Naive thymus-derived CD4-positive, alpha-beta T cell (primary cell): ENCODE measurements at regions not wholly inside any gene's neighbourhood (a gene's known extent, or its start where the extent isn't known, plus 50 kb on each side); places are given as distances from the start of the nearest gene placed in this dataset.

Experiments
- ATAC-seq: fragments of 150-1000 bp; cut with Tn5 transposase; 2 replicates; pipeline ENCODE4 v1.10.0; 2021; ENCODE audit warnings: mild to moderate bottlenecking, moderate library complexity
- CTCF ChIA-PET: fragments of 350-600 bp; sonication (Branson Sonifier 250); formaldehyde crosslinking; loops from one replicate; lab custom pipeline; 2021; ENCODE audit warnings: antibody characterized with exemption; lab: Charles Lee
- POLR2A ChIA-PET: fragments of 350-600 bp; sonication (Branson Sonifier 250); formaldehyde crosslinking; loops from one replicate; lab custom pipeline; 2021; ENCODE audit warnings: antibody characterized with exemption, inconsistent platforms; lab: Charles Lee
- DNase-seq, 9 donors: peaks; one replicate each; pipeline versions ENCODE4 v3.0.0 to v3.0.0-alpha.2; 2020 to 2022; ENCODE audit warnings: mixed read lengths in 1 of 9
- H3K27ac ChIP-seq: one replicate; pipeline ENCODE4 v1.7.0; 2013; ENCODE audit warnings: mild to moderate bottlenecking, low read depth, low read length, moderate library complexity
- H3K27me3 ChIP-seq, 2 donors: one replicate each; pipeline ENCODE4 v1.7.0; 2013; ENCODE audit warnings: low read length in 2 of 2, mild to moderate bottlenecking in 2 of 2, moderate library complexity in 2 of 2; ENCODE audit not compliant: control insufficient read depth in 2 of 2, insufficient read depth in 2 of 2
- H3K36me3 ChIP-seq, 3 experiments: 1 replicate in 2 of 3; 2 replicates in 1 of 3; pipeline ENCODE4 v1.7.0; 2013; ENCODE audit warnings: low read length in 3 of 3, mild to moderate bottlenecking in 3 of 3, moderate library complexity in 1 of 3; ENCODE audit not compliant: insufficient read depth in 3 of 3, control insufficient read depth in 2 of 3
- H3K4me1 ChIP-seq, 2 donors: one replicate each; pipeline ENCODE4 v1.7.0; 2013; ENCODE audit warnings: low read length in 2 of 2, mild to moderate bottlenecking in 2 of 2, moderate library complexity in 1 of 2; ENCODE audit not compliant: control insufficient read depth in 2 of 2, insufficient read depth in 2 of 2
- H3K4me3 ChIP-seq: 2 replicates; pipeline ENCODE4 v1.7.0; 2013; ENCODE audit warnings: mild to moderate bottlenecking, low read length
- H3K9me3 ChIP-seq, 3 experiments: 1 replicate in 2 of 3; 2 replicates in 1 of 3; pipeline ENCODE4 v1.7.0; 2013; ENCODE audit warnings: low read length in 3 of 3; ENCODE audit not compliant: control insufficient read depth in 2 of 3
- H3K27ac Mint-ChIP-seq, 9 donors: one replicate each; pipeline ENCODE4 v1.8.0; 2020 to 2022; ENCODE audit warnings: mixed read lengths in 9 of 9, mild to moderate bottlenecking in 8 of 9, moderate library complexity in 5 of 9, inconsistent platforms in 2 of 9
- H3K27me3 Mint-ChIP-seq, 5 donors: one replicate each; pipeline ENCODE4 v1.8.0; 2021 to 2022; ENCODE audit warnings: mixed read lengths in 5 of 5, mild to moderate bottlenecking in 1 of 5
- H3K36me3 Mint-ChIP-seq, 5 donors: one replicate each; pipeline ENCODE4 v1.8.0; 2020 to 2022; ENCODE audit warnings: mixed read lengths in 5 of 5, mild to moderate bottlenecking in 3 of 5, inconsistent platforms in 1 of 5
- H3K4me1 Mint-ChIP-seq, 7 donors: one replicate each; pipeline ENCODE4 v1.8.0; 2020 to 2022; ENCODE audit warnings: mixed read lengths in 7 of 7, mild to moderate bottlenecking in 3 of 7, inconsistent platforms in 1 of 7
- H3K4me3 Mint-ChIP-seq, 10 donors: one replicate each; pipeline ENCODE4 v1.8.0; 2020 to 2022; ENCODE audit warnings: mild to moderate bottlenecking in 10 of 10, mixed read lengths in 10 of 10, moderate library complexity in 6 of 10, inconsistent platforms in 2 of 10
- H3K9me3 Mint-ChIP-seq, 11 donors: one replicate each; pipeline ENCODE4 v1.8.0; 2020 to 2022; ENCODE audit warnings: mixed read lengths in 11 of 11, mild to moderate bottlenecking in 4 of 11, inconsistent platforms in 1 of 11, moderate library complexity in 1 of 11
- intact Hi-C, 2 donors: fragments of 100-400 bp; cut with micrococcal nuclease; formaldehyde crosslinking; loops; one replicate each; pipeline ENCODE4 v1.15.1; 2023

GRCh38 chr11:130707217-130707616 lies 209.1 kb downstream of the SNX19 start:
- peaks cover 2 to 26% (median 19%) of the 10 kb centered on the region in 5 donors for H3K27me3 Mint-ChIP-seq
- peaks cover 0 to 10% (median 0%) of the 10 kb centered on the region in 11 donors for H3K9me3 Mint-ChIP-seq
- Histone ChIP-seq H3K27ac (no peak overlapping the region), H3K36me3 (no peaks in the 10 kb centered on the region), H3K9me3 (no peaks in the 10 kb centered on the region), H3K4me1 (no peaks in the 10 kb centered on the region), H3K27me3 (peaks cover 0 to 3% of the 10 kb centered on the region in 2 donors), H3K4me3 (no peak overlapping the region)
- H3K36me3 Mint-ChIP-seq, result no peaks in the 10 kb centered on the region
- H3K27ac Mint-ChIP-seq, result no peak overlapping the region
- intact Hi-C loops, result no loop called here
- H3K4me1 Mint-ChIP-seq, result no peaks in the 10 kb centered on the region
- ATAC-seq, result no peak
- ChIA-PET POLR2A (no interaction called here), CTCF (no interaction called here)
- DNase-seq, result no peak
- no peak overlapping the region for H3K4me3 Mint-ChIP-seq

DNA sequence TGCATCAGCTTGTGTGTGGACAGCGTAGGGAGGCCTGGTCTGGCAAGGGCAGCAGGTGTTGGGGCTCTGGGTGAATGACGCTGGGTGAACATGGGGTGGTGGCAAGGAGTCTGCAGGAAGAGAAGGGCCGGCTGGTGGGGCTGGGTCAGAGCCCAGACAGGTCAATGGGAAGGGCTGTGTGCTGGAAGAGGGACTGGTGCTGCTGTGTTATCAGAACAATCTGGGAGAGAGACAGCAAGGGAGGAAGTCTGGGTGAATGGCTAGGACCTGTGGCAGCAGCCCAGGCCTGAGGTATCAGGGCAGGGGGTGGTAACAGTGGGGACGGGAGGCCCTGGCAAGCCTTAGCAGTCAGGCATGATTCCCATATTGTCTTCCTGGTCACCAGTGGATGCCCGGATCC lies 206.7 kb downstream of the SNX19 start:
- DNase-seq (no peak), ATAC-seq (no peak)
- no peaks in the 10 kb centered on the region for H3K36me3 ChIP-seq
- Mint-ChIP-seq H3K36me3 (no peaks in the 10 kb centered on the region), H3K9me3 (no peaks in the 10 kb centered on the region), H3K4me1 (no peaks in the 10 kb centered on the region), H3K27me3 (peaks cover 2 to 20% (median 16%) of the 10 kb centered on the region in 5 donors), H3K4me3 (no peak overlapping the region), H3K27ac (no peak overlapping the region)
- H3K27ac ChIP-seq, result no peak overlapping the region
- ChIA-PET POLR2A (no interaction called here), CTCF (no interaction called here)
- H3K4me3 ChIP-seq, result no peak overlapping the region
- no peaks in the 10 kb centered on the region for H3K9me3 ChIP-seq
- H3K27me3 ChIP-seq, result peaks cover 0 to 3% of the 10 kb centered on the region in 2 donors
- intact Hi-C loops, result no loop called here
- H3K4me1 ChIP-seq, result no peaks in the 10 kb centered on the region

DNA sequence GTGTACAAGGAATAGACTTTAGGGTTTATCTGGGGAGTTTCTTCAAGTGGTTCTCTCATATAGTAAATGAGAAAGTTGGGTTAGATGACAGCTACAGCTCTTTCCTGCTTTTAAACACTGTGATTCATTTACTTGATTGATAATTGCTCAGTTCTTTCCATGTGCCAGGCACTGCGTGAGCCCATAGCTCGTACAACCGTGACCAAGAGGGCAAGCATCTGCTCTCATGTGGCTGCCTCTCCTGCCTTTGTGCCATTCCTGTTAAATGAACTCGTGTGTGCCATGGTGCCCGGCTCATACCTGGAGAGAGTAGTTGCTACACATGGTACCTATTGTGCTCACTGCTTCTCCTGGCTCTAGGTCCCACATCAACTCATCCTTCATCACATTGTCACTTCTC lies 206.3 kb downstream of the SNX19 start:
- no peaks in the 10 kb centered on the region for H3K9me3 Mint-ChIP-seq

DNA sequence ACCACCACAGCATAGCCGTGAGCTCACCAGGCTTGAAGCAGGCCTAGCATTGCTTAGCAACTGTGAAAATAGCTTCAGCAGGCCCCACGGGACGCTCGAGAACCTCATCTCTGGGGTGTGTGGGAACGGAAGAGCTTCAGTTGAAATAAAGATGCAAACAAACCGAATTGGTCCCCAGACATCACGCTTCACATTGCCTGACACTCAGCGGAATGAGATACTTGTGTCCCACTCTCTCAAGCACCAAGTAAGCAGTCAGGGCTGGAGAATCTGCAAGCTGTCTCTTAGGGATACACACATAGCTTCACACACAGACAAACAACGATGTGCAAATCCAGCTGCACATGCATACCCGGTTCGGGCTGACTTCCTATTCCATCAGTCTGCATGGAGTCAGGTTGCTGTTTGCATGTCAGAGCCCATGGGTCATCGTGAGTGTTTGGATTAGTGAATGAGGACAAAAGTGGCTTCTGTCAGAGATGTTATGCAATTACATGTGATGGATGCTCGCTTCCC lies 205.7 kb downstream of the SNX19 start:
- no peaks in the 10 kb centered on the region for H3K4me1 Mint-ChIP-seq
- DNase-seq, result no peak
- intact Hi-C loops, result no loop called here

More for the DNA sequence above, 206.3 kb downstream of the SNX19 start:
- intact Hi-C loops, result no loop called here
- Mint-ChIP-seq H3K27me3 (peaks cover 2 to 20% (median 16%) of the 10 kb centered on the region in 5 donors), H3K27ac (no peak overlapping the region), H3K4me3 (no peak overlapping the region), H3K36me3 (no peaks in the 10 kb centered on the region), H3K4me1 (no peaks in the 10 kb centered on the region)
- Histone ChIP-seq H3K36me3 (no peaks in the 10 kb centered on the region), H3K27ac (no peak overlapping the region), H3K27me3 (peaks cover 0 to 3% of the 10 kb centered on the region in 2 donors), H3K4me1 (no peaks in the 10 kb centered on the region), H3K9me3 (no peaks in the 10 kb centered on the region), H3K4me3 (no peak overlapping the region)
- POLR2A ChIA-PET, result no interaction called here
- CTCF ChIA-PET, result no interaction called here
- ATAC-seq (no peak), DNase-seq (no peak)

GRCh38 chr11:130711193-130711592 lies 205.1 kb downstream of the SNX19 start:
- H3K4me1 ChIP-seq, result no peaks in the 10 kb centered on the region
- H3K27ac ChIP-seq, result no peak overlapping the region
- ChIA-PET CTCF (no interaction called here), POLR2A (no interaction called here)
- Mint-ChIP-seq H3K27ac (no peak overlapping the region), H3K4me3 (no peak overlapping the region), H3K9me3 (no peaks in the 10 kb centered on the region), H3K27me3 (peaks cover 3 to 11% (median 10%) of the 10 kb centered on the region in 5 donors), H3K36me3 (no peaks in the 10 kb centered on the region), H3K4me1 (no peaks in the 10 kb centered on the region)
- no peak overlapping the region for H3K4me3 ChIP-seq
- no peaks in the 10 kb centered on the region for H3K36me3 ChIP-seq
- no peaks in the 10 kb centered on the region for H3K9me3 ChIP-seq
- ATAC-seq (no peak), DNase-seq (no peak)
- H3K27me3 ChIP-seq, result peaks cover 0 to 3% of the 10 kb centered on the region in 2 donors
- intact Hi-C loops, result no loop called here

More for the DNA sequence above, 205.7 kb downstream of the SNX19 start:
- H3K4me3 Mint-ChIP-seq, result no peak overlapping the region
- Histone ChIP-seq H3K36me3 (no peaks in the 10 kb centered on the region), H3K4me3 (no peak overlapping the region), H3K27me3 (peaks cover 0 to 3% of the 10 kb centered on the region in 2 donors), H3K9me3 (no peaks in the 10 kb centered on the region), H3K27ac (no peak overlapping the region), H3K4me1 (no peaks in the 10 kb centered on the region)
- no peak for ATAC-seq
- ChIA-PET POLR2A (no interaction called here), CTCF (no interaction called here)
- H3K36me3 Mint-ChIP-seq, result no peaks in the 10 kb centered on the region
- no peak overlapping the region for H3K27ac Mint-ChIP-seq
- no peaks in the 10 kb centered on the region for H3K9me3 Mint-ChIP-seq
- H3K27me3 Mint-ChIP-seq, result peaks cover 3 to 16% (median 15%) of the 10 kb centered on the region in 5 donors

DNA sequence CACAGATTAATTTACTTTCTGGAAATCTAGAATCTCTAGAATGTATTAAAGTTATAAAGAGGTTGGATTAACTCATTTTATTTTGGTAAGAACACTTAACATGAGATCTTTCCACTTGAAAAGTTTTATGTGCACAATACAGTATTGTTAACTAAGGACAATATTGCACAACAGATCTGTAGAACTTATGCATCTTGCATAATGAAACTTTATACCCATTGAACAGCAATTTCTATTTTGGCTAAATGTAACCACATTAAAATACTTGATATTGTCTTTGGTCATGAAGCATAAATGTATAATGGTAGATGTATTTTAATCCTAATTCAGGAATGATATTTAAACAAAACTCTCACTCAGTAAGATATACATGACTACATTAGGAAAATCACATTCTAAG lies 203.8 kb downstream of the SNX19 start:
- H3K27ac Mint-ChIP-seq, result no peak overlapping the region
- ATAC-seq (no peak), DNase-seq (no peak)
- Histone ChIP-seq H3K4me3 (no peak overlapping the region), H3K27ac (no peak overlapping the region), H3K36me3 (no peaks in the 10 kb centered on the region), H3K4me1 (no peaks in the 10 kb centered on the region), H3K9me3 (no peaks in the 10 kb centered on the region), H3K27me3 (peaks cover 0 to under 1% of the 10 kb centered on the region in 2 donors)
- intact Hi-C loops, result no loop called here
- ChIA-PET POLR2A (no interaction called here), CTCF (no interaction called here)
- H3K4me3 Mint-ChIP-seq, result no peak overlapping the region
- no peaks in the 10 kb centered on the region for H3K36me3 Mint-ChIP-seq
- H3K27me3 Mint-ChIP-seq, result peaks cover 3 to 12% (median 11%) of the 10 kb centered on the region in 5 donors
- no peaks in the 10 kb centered on the region for H3K4me1 Mint-ChIP-seq
- H3K9me3 Mint-ChIP-seq, result no peaks in the 10 kb centered on the region

GRCh38 chr11:130715085-130715876 lies 201.0 kb downstream of the SNX19 start:
- DNase-seq, result no peak
- ChIA-PET CTCF (no interaction called here), POLR2A (no interaction called here)
- ATAC-seq, result no peak
- no peaks in the 10 kb centered on the region for H3K36me3 ChIP-seq
- H3K9me3 ChIP-seq, result no peaks in the 10 kb centered on the region
- Mint-ChIP-seq H3K27ac (no peak overlapping the region), H3K9me3 (peaks cover 0 to 2% (median 0%) of the 10 kb centered on the region in 11 donors), H3K36me3 (no peaks in the 10 kb centered on the region), H3K4me3 (no peak overlapping the region), H3K27me3 (peaks cover 2 to 16% (median 12%) of the 10 kb centered on the region in 5 donors), H3K4me1 (no peaks in the 10 kb centered on the region)
- H3K27ac ChIP-seq, result no peak overlapping the region
- H3K4me3 ChIP-seq, result no peak overlapping the region
- intact Hi-C loops, result no loop called here
- H3K4me1 ChIP-seq, result no peaks in the 10 kb centered on the region
- H3K27me3 ChIP-seq, result no peaks in the 10 kb centered on the region
